ENCODE measurements at regions not wholly inside any gene's neighbourhood (a gene's known extent, or its start where the extent isn't known, plus 50 kb on each side); places are given as distances from the start of the nearest gene placed in this dataset.

- Histone ChIP-seq H2BK120ac (replicated peaks; ENCODE audit: low read depth, low read length) (no peak overlapping the region), H3K36me3 (ENCODE audit: control insufficient read depth in 2 of 4, insufficient read depth in 4 of 4, low read length in 3 of 4) (no peaks in the 10 kb centered on the region), H3K27ac (ENCODE audit: low read depth, low read length) (no peak overlapping the region), H3K18ac (ENCODE audit: extremely low read depth, low read length) (no peak overlapping the region), H3K79me1 (ENCODE audit: low read depth, low read length) (no peaks in the 10 kb centered on the region), H3K79me2 (ENCODE audit: control insufficient read depth in 1 of 2, insufficient read depth in 2 of 2, low read length in 2 of 2) (no peaks in the 10 kb centered on the region), H4K20me1 (replicated peaks in 1 of 2; ENCODE audit: control insufficient read depth in 1 of 2, insufficient read depth in 2 of 2, low read length in 2 of 2) (no peaks in the 10 kb centered on the region), H3K4ac (replicated peaks; ENCODE audit: insufficient read length, low read depth, low read length) (no peak overlapping the region), H3K27me3 (replicated peaks in 1 of 4; ENCODE audit: control insufficient read depth in 3 of 4, extremely low read depth in 1 of 4, insufficient read depth in 3 of 4, low read length in 3 of 4) (no peaks in the 10 kb centered on the region), H3K23me2 (ENCODE audit: low read depth, low read length) (no peaks in the 10 kb centered on the region), H3K4me1 (replicated peaks in 1 of 4; ENCODE audit: control insufficient read depth in 3 of 4, insufficient read depth in 4 of 4, low read length in 3 of 4) (peaks cover 1 to 4% (median 3%) of the 10 kb centered on the region in 4 experiments; a peak in 5 of 7 replicates), H3K23ac (ENCODE audit: insufficient read length) (no peak overlapping the region), H3K4me3 (ENCODE audit: extremely low read depth in 1 of 4, insufficient read depth in 2 of 4, low read depth in 3 of 4, low read length in 4 of 4) (no peak overlapping the region), H2BK15ac (ENCODE audit: low read length) (no peak overlapping the region), H2AFZ (ENCODE audit: low read length) (no peak overlapping the region), H3K56ac (replicated peaks; ENCODE audit: insufficient read length, low read depth, low read length) (no peak overlapping the region), H2BK12ac (ENCODE audit: low read depth, low read length) (no peak overlapping the region), H3K4me2 (ENCODE audit: insufficient read depth in 1 of 2, low read depth in 2 of 2, low read length in 2 of 2) (no peak overlapping the region), H4K5ac (ENCODE audit: insufficient read length, low read depth, low read length) (no peak overlapping the region), H3K9me3 (ENCODE audit: insufficient read depth in 2 of 2, low read depth in 1 of 2, low read length in 1 of 2) (peaks cover 0 to 10% of the 10 kb centered on the region in 2 experiments; a peak in 1 of 4 replicates), H2BK20ac (ENCODE audit: low read length) (no peak overlapping the region), H3K14ac (ENCODE audit: insufficient read length) (no peak overlapping the region), H2AK5ac (ENCODE audit: low read depth, low read length) (no peak overlapping the region), H4K91ac (replicated peaks; ENCODE audit: insufficient read length, low read length) (no peak overlapping the region), H2BK5ac (ENCODE audit: low read depth, low read length) (no peak overlapping the region), H3K9ac (replicated peaks in 1 of 4; ENCODE audit: extremely low read depth in 1 of 4, low read depth in 3 of 4, low read length in 3 of 4) (no peak overlapping the region), H4K8ac (ENCODE audit: extremely low read depth, insufficient read depth, low read length) (no peak overlapping the region)
- CTCF ChIA-PET (ENCODE audit: partially characterized antibody) = interaction anchor here (0.6 kb wide), 1 partner anchor 136 kb away, joined by 3 read pairs; no protein-coding TSS in a partner anchor
- POLR2A ChIA-PET (ENCODE audit: partially characterized antibody) = no interaction called here
- FAIRE-seq (no peak), DNase-seq (ENCODE audit: low read depth in 1 of 2, low spot score in 2 of 2) (no peak)
- WGBS, 2 experiments (ENCODE audit: extremely low coverage in 1 of 2, insufficient coverage in 1 of 2, insufficient read length in 1 of 2, insufficient replicate concordance in 2 of 2, low coverage in 1 of 2, low lambda C conversion rate in 2 of 2, missing lambda C conversion rate in 1 of 2) = 93% methylated on average over 8 of the region's 8 CpGs; no CpG with 5 or more reads in 1 of the 2 experiments
- TF ChIP-seq FOSL1 (IDR thresholded peaks at IDR 0.05; ENCODE audit: insufficient read depth, low read depth, low read length) (no peak), SIRT6 (IDR thresholded peaks at IDR 0.05; ENCODE audit: low read length) (no peak), SIN3A (conservative IDR thresholded peaks at IDR 0.05 in 1 of 2, IDR thresholded peaks at IDR 0.05 in 1 of 2; ENCODE audit: low read depth in 1 of 2, low read length in 2 of 2) (no peak), CREB1 (IDR thresholded peaks at IDR 0.05) (no peak), SP1 (IDR thresholded peaks at IDR 0.05; ENCODE audit: low read depth, low read length) (no peak)
Measured at GRCh38 chr11:95325777-95326258, 94.8 kb upstream of the SESN3 start.
